HG03097 (cell line): ENCODE measurements at regions not wholly inside any gene's neighbourhood (a gene's known extent, or its start where the extent isn't known, plus 50 kb on each side); places are given as distances from the start of the nearest gene placed in this dataset.

Experiments used
- ATAC-seq: cut with Tn5 transposase; IDR thresholded peaks from one replicate; pipeline ENCODE4 v1.9.1; 2021; ENCODE audit not compliant: unreplicated experiment, low FRiP score

- ATAC-seq, result no peak
Observed at GRCh38 chr16:86037999-86038925, 139.3 kb downstream of the IRF8 start.

DNA sequence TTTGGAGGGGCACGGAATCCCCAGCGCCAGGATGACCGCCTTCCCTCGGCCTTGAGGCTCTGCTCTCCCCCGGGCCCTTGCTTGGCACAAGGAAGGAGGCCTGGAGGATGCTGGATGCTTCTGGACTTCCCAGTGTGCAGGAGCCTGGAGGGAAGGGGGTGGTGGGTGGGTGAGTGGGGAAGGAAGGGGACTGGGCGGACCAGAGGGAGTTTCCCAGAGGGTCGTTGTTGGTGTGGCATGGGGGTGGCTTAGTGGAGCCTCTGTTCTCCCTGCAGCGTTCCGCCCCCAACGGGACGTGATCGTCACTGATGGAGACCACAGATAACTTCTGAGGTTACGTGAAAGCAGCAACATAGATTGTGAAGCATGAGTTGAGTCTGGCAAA is 140.0 kb downstream of the IRF8 start:
- no peak for ATAC-seq

DNA sequence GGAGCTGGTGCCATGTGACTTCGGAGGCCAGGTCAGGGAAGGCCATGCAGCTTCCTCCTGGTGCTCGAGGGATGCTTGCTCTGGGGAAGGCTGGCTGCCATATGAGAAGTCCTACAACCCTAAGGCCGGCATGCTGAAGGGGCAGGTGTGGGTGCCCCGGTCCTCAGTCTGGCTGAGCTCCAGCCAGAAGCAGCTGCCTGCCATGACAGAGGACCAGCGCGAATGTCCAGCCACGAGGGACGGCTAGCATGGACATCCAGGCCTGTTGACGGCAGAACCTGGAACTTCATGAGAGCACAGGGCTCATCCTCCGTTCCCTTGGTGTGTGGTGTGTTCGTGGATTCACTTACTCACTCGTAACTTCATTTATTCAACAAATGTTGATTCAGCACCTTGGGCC is 140.6 kb downstream of the IRF8 start:
- ATAC-seq, result no peak

GRCh38 chr16:86040496-86040895 is 141.5 kb downstream of the IRF8 start:
- ATAC-seq, result no peak

DNA sequence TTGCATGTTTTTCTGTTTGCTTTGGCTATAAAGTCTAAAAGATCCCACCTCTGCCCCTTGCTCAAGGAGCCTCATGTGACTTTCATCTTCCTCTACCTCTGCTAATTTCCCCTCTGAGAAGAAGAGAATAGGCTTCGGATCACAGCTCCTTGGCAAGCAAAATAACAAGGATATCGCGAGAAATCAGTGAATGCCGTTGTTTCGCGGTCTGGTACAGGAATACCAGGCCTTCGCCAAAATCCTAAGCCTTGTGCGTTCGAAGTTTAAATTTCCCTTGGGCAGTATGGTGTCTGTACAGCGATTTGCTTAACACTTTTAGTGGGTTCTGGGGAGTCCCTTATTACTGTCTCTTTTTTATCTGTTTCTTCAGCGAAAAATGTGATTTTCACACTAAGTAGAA is 142.3 kb downstream of the IRF8 start:
- ATAC-seq, result no peak

GRCh38 chr16:86041807-86042206 is 142.8 kb downstream of the IRF8 start:
- no peak for ATAC-seq

DNA sequence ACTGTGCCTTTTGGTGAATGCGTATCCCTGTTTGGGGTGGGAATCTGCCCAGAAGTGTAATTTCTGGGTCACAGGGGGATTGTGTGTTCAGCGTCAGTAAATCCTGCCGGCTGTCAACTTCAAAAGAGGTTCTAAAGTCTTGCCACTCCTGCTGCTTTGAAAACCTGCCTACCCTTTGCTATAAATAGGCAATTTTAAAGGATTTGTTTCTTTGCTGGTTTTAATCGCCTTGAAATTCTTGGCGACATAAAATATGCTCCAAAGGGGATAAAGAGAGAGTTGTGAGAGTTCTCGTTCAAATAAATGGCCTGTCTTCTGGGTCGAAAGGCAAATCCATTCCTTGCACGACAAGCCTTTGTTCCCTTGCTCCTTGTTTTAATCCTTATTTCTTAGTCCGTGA is 143.4 kb downstream of the IRF8 start:
- no peak for ATAC-seq

DNA sequence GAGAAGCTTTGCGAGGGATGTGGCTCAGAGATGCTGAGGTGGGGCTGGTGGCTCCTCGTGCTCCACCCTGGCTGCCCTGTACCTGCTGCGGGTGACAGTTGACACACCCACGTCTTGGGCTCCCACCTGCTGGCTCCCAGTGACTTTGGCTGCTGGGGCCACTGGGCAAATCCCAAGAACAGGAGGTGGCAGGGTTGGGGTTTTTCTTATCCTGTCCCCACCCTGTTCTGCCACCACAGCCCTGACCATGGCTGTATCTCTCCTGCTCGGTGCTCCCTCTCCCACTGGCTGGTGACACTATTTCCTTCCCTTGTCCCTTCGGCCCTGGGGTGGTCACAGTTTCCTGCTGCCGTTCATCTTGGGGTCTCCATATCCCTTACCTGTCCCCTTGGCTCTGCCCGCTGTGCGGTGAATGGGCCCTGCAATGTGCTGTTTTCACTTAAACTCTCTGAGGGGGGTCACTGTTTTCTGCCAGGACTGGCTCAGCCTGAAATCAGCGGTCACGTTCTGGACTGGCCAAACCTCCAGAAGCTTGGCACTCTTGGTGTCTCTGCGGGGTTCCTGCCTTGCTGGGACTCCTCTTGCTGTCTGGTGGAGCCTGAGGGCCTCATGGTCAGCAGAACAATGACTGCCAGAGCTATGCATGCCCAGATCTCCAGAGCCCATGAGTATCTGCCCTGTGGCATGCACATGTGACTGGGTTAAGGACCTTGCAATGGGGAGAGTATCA is 144.2 kb downstream of the IRF8 start:
- no peak for ATAC-seq

GRCh38 chr16:86044241-86044671 is 145.3 kb downstream of the IRF8 start:
- no peak for ATAC-seq

DNA sequence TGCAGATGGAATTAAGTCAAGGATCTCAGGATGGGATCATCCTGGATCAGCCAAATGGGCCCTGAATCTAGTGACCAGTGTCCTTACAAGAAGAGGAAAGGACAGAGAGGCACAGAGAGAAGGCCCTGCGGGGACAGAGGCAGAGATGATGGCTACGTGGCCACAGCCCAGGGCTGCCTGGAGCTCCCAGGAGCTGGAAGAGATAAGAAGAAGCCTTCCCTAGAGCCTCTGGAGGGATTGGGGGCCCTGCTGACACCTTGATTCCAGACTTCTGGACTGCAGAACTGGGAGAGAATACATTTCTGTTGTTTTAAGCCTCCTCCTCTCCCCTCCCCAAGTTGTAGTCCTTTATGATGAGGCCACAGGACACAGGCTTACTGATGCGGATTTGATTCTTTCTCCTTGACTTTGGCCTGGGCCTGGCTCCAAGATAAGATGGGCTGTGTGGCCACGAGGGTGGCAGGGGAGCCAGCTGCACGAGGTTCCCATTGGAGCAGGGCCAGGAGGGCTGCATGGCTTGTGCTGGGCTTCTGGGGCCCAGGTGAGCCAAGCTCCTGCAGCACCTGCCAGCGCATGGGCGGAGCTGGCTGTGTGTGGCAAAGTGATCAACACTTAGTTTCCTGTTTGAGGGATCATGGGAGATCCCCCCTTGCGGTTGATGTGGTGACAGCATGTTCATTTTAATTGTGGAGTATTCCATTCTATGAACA is 146.1 kb downstream of the IRF8 start:
- no peak for ATAC-seq

DNA sequence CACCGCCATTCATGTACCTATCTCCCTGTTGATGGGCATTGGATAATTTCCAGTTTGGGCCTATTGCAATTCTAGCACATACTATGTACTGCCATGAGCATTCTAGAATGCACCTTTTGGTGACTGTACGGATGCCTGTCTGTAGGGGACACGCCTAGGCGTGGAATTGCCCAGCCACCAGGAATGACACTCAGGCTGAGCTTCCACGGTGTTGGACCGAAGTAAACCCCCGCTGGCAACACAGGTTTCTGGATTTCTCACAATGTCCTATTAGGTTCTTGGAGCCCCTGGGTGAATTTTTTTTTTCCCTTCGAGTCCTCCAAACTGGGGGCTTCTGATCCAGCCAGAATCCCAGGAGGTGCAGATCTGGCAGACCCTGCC is 146.6 kb downstream of the IRF8 start:
- no peak for ATAC-seq

DNA sequence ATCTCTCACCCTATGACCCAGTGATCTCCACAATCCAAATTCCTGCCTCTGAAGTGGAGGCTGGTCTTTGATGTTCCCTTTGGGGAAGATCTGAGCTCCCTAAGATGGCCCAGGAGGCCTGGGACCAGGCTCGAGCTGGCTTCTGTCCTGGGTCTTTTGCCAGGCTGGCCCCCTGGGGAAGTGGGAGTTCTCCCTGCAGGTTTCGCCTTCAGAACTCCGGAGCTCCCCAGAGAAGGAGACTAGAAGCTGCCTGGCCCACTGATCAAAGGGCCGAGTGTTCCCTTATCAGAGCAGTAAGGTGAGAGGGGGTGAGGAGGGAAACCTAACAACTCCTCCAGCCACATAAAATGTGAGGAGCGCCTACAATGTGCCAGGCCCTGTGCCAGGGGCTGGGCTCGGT is 147.1 kb downstream of the IRF8 start:
- ATAC-seq, result no peak

- no peak for ATAC-seq
Observed at GRCh38 chr16:86046667-86047270, 147.8 kb downstream of the IRF8 start.

GRCh38 chr16:86048221-86048620 is 149.3 kb downstream of the IRF8 start:
- no peak for ATAC-seq

DNA sequence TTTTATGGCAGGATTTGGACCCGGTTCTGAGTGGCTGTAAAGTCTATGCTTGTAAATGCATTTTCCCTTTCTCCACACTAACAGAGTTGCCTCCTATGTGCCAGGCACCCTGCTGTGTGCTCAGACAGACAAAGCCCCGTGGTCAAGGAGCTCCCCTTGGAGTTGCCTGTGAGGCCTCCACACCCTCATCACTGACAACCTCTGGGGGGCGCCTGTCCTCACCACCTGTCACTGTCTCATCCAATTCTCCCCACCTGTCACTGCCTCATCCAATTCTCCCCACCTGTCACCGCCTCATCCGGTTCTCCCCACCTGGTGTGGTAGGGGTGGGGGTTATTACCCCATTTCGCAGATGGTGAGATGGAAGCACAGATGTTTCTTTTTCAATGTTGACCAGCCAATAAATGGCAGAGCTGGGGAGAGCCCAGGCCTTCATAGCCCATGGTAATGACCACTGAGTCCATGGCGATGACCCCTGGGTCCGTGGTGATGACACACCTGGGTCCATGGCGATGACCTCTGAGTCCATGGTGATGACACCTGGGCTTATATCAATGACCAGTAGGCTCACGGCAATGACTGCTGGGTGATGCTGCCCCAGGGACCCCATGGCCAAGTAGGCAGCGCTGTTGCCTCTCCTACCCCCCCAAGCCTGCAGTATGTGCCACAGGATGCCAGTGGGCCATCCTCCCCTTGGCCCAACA is 150.1 kb downstream of the IRF8 start:
- no peak for ATAC-seq

DNA sequence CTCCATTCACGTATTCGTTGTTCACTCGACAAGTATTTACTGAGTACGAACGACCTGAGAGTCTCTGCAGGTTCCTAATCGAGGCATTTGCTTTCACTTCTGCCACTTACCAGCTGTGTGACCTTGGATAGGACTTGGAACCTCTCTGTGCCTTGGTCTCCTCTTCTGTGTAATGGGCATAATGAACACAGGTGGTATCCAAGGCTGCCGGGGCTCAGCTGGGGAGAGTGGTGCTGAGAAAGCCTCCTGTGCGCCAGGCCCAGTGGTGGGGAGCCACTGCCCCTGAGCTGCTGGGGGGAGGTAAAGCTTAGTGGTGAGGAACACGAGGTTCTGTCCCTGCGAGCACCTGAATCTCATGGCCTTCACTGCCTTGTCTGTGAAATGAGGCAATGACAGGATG is 150.7 kb downstream of the IRF8 start:
- no peak for ATAC-seq

DNA sequence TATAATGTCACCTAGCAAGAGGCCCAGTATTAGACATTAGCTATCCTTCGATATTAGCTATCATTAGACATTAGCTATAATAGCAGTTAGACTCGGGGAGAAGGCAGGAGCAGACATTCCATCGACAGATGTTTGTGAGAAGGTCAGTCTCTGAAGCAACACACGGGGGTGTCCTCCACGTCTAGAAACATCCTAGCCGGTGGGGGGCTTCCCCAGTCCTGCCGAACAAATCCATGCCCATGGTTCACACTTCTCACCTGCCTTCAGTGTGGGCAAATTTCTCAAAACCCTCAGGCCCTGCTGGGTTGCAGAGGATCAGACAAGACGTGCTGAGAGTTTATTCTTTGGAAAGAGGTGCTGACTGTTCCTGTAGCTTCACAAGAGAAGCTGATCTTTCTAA is 151.1 kb downstream of the IRF8 start:
- no peak for ATAC-seq

DNA sequence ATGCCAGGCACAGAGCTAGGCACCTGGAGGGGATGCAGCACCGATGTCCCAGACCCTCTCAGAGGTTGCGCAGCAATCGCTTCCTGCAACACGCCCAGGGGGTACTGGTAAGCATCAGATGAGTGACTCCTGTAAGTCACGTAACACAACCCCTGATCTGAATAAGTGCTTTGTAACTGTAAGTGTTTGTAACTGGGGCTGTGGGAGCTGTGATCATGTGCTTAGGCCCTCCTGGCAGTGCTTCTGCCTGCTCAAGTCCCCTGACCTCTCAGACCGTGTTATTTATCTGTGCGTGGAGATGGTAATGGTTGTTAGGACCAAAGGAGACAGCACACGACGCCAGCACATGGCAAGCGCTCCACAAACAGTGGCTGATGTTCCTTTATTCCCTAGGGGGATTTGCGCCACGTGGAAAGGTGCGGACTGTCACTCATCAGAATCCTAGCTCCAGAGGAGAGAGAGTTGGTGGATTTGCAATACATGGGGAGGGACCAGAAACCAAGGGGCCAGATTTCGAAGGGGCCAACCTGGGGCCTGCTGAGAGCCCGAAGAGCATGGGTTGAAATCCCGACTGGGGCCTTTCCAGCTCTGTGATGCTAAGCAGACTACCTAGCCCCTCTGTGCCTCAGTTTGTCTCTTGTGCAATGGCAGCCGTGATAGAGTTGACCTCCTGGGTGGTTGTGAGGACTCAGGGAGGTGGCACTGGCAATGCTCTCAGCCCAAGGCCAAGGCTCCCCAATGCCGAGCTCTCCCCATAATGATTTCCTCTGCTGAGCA is 151.8 kb downstream of the IRF8 start:
- ATAC-seq, result no peak

GRCh38 chr16:86051368-86052114 is 152.6 kb downstream of the IRF8 start:
- no peak for ATAC-seq
